ENCODE measurements at regions not wholly inside any gene's neighbourhood (a gene's known extent, or its start where the extent isn't known, plus 50 kb on each side); places are given as distances from the start of the nearest gene placed in this dataset.

DNA sequence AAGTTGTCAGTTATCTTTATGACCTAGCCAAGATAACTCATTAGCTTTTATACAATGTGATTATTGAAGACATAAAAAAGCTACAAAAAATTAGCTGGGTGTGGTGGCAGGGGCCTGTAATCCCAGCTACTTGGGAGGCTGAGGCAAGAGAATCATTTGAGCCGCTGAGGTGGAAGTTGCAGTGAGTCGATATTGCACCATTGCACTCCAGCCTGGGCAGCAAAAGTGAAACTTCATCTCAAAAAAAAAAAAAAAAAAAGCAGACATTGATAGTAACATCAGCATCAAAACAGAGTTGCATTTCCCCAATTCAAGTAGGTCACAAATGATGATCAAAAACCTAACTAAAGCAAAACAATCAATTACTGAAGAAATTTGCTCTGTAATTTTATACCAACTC, 191.4 kb downstream of the PTGER3 start:
- H3K9me2 ChIP-seq (ENCODE audit: insufficient read depth): no peaks in the 10 kb centered on the region
- no peak for TF ChIP-seq RAD21 (IDR thresholded peaks at IDR 0.05; ENCODE audit: low read depth)
- TF ChIP-seq YY1 (IDR thresholded peaks at IDR 0.05; ENCODE audit: extremely low read depth, insufficient replicate concordance, low read depth, low read length): no peak
- TF ChIP-seq, protein P1, sequence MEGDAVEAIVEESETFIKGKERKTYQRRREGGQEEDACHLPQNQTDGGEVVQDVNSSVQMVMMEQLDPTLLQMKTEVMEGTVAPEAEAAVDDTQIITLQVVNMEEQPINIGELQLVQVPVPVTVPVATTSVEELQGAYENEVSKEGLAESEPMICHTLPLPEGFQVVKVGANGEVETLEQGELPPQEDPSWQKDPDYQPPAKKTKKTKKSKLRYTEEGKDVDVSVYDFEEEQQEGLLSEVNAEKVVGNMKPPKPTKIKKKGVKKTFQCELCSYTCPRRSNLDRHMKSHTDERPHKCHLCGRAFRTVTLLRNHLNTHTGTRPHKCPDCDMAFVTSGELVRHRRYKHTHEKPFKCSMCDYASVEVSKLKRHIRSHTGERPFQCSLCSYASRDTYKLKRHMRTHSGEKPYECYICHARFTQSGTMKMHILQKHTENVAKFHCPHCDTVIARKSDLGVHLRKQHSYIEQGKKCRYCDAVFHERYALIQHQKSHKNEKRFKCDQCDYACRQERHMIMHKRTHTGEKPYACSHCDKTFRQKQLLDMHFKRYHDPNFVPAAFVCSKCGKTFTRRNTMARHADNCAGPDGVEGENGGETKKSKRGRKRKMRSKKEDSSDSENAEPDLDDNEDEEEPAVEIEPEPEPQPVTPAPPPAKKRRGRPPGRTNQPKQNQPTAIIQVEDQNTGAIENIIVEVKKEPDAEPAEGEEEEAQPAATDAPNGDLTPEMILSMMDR (IDR thresholded peaks at IDR 0.05 in 2 of 3, conservative IDR thresholded peaks at IDR 0.05 in 1 of 3; ENCODE audit: borderline replicate concordance in 1 of 3, insufficient read depth in 1 of 3, low read depth in 2 of 3, low read length in 2 of 3): no peak
- no peak for TF ChIP-seq CEBPB (IDR thresholded peaks at IDR 0.05; ENCODE audit: low read depth)
- TF ChIP-seq SIN3A (IDR thresholded peaks at IDR 0.05; ENCODE audit: low read depth): no peak
- intact Hi-C loops (cut with micrococcal nuclease): no loop called here
- POLR2A ChIA-PET: no interaction called here
- H3K4me3 ChIP-seq (replicated peaks in 1 of 2; ENCODE audit: low read depth in 1 of 2, low read length in 2 of 2): no peak overlapping the region
- H3K27ac ChIP-seq (ENCODE audit: low read depth, low read length): no peak overlapping the region
- no peaks in the 10 kb centered on the region for H3K9me3 ChIP-seq (ENCODE audit: control insufficient read depth in 1 of 2, insufficient read depth in 1 of 2, low read depth in 1 of 2, low read length in 2 of 2)
- no peak overlapping the region for H3K4me2 ChIP-seq (ENCODE audit: low read length)
- no peaks in the 10 kb centered on the region; the same call in 1 of the 2 replicates for H3K27me3 ChIP-seq (ENCODE audit: insufficient read depth, low read length)
- no peak for ATAC-seq
- BruUV-seq (replicated peaks): no TSS peak
- H3K9ac ChIP-seq (ENCODE audit: low read length): no peak overlapping the region
- no peaks in the 10 kb centered on the region for H3K36me3 ChIP-seq (ENCODE audit: control insufficient read depth in 1 of 2, insufficient read depth in 2 of 2, low read length in 2 of 2)
- no peaks in the 10 kb centered on the region for H3K4me1 ChIP-seq (ENCODE audit: control insufficient read depth in 1 of 2, insufficient read depth in 2 of 2, low read length in 2 of 2)
- RAD21 ChIA-PET (ENCODE audit: low non-redundant PET in 1 of 2, low total read pairs in 2 of 2, uncharacterized antibody in 2 of 2, unreplicated experiment in 2 of 2): no interaction called here
- CTCF ChIA-PET: no interaction called here
- DNase-seq (ENCODE audit: low read depth, low spot score): no peak
- H3K79me2 ChIP-seq (ENCODE audit: insufficient read depth, low read length): no peaks in the 10 kb centered on the region
- H2AFZ ChIP-seq (ENCODE audit: low read depth, low read length, poor library complexity, severe bottlenecking): no peak overlapping the region
- no peaks in the 10 kb centered on the region for H4K20me1 ChIP-seq (ENCODE audit: insufficient read depth)

DNA sequence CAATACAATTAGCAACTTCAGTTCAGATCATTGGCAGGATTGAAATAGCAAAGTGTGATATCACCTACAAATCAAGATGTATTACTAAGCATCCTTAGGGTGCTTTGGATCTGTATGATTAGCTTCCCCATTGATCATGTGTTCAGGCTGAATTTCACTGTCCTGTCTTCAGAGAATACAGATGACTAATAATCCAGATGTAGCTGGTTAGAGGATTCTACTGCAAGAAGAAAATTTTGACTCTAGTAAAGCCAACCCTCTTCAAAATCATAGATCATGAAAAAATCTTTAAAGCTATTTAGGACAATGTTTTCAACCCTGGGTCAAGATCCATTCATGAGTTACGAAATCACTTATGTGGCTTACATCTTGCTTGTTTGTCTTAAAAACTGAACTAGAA, 184.4 kb downstream of the PTGER3 start:
- Histone ChIP-seq H3K9ac (ENCODE audit: low read length) (no peak overlapping the region), H3K36me3 (ENCODE audit: control insufficient read depth in 1 of 2, insufficient read depth in 2 of 2, low read length in 2 of 2) (no peaks in the 10 kb centered on the region), H3K27me3 (ENCODE audit: insufficient read depth, low read length) (peaks cover 3% of the 10 kb centered on the region; the same call in 1 of the 2 replicates), H3K27ac (ENCODE audit: low read depth, low read length) (no peak overlapping the region), H4K20me1 (ENCODE audit: insufficient read depth) (no peaks in the 10 kb centered on the region), H3K4me3 (replicated peaks in 1 of 2; ENCODE audit: low read depth in 1 of 2, low read length in 2 of 2) (no peak overlapping the region), H3K9me3 (ENCODE audit: control insufficient read depth in 1 of 2, insufficient read depth in 1 of 2, low read depth in 1 of 2, low read length in 2 of 2) (no peaks in the 10 kb centered on the region), H2AFZ (ENCODE audit: low read depth, low read length, poor library complexity, severe bottlenecking) (no peak overlapping the region), H3K4me2 (ENCODE audit: low read length) (no peak overlapping the region), H3K4me1 (ENCODE audit: control insufficient read depth in 1 of 2, insufficient read depth in 2 of 2, low read length in 2 of 2) (no peaks in the 10 kb centered on the region), H3K79me2 (ENCODE audit: insufficient read depth, low read length) (no peaks in the 10 kb centered on the region), H3K9me2 (ENCODE audit: insufficient read depth) (no peaks in the 10 kb centered on the region)
- ChIA-PET RAD21 (ENCODE audit: low non-redundant PET in 1 of 2, low total read pairs in 2 of 2, uncharacterized antibody in 2 of 2, unreplicated experiment in 2 of 2) (no interaction called here), CTCF (no interaction called here), POLR2A (no interaction called here)
- TF ChIP-seq RAD21 (IDR thresholded peaks at IDR 0.05; ENCODE audit: low read depth) (no peak), SRF (IDR thresholded peaks at IDR 0.05; ENCODE audit: low read depth) (no peak), SIN3A (IDR thresholded peaks at IDR 0.05; ENCODE audit: low read depth) (no peak), POLR2AphosphoS5 (IDR thresholded peaks at IDR 0.05; ENCODE audit: low read depth, low read length) (no peak)
- TF ChIP-seq, protein P2, sequence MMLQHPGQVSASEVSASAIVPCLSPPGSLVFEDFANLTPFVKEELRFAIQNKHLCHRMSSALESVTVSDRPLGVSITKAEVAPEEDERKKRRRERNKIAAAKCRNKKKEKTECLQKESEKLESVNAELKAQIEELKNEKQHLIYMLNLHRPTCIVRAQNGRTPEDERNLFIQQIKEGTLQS (IDR thresholded peaks at IDR 0.05): no peak
- intact Hi-C loops (cut with micrococcal nuclease): no loop called here
- DNase-seq (ENCODE audit: low read depth, low spot score) (no peak), ATAC-seq (no peak)
- BruUV-seq (replicated peaks): no TSS peak

All from HCT116 (cell line).